ENCODE measurements at regions not wholly inside any gene's neighbourhood (a gene's known extent, or its start where the extent isn't known, plus 50 kb on each side); places are given as distances from the start of the nearest gene placed in this dataset.

- no peaks in the 10 kb centered on the region for H3K27me3 ChIP-seq (ENCODE audit: control insufficient read depth, insufficient read depth, low read length)
- peaks cover 3% of the 10 kb centered on the region for H3K4me1 ChIP-seq (ENCODE audit: control insufficient read depth, extremely low read depth, insufficient read depth, low read length)
- H3K4me2 ChIP-seq (ENCODE audit: extremely low read depth, insufficient read depth, low read length), result no peak overlapping the region
- no peak overlapping the region for H2AFZ ChIP-seq (ENCODE audit: low read length)
- DNase-seq (ENCODE audit: low read depth in 2 of 2), result no peak
- no peaks in the 10 kb centered on the region for H4K20me1 ChIP-seq (ENCODE audit: control insufficient read depth, extremely low read depth, insufficient read depth, low read length)
- no peak overlapping the region for H3K27ac ChIP-seq (ENCODE audit: insufficient read depth, low read length)
- H3K79me2 ChIP-seq (ENCODE audit: control insufficient read depth, insufficient read depth, low read length), result no peaks in the 10 kb centered on the region
- H3K36me3 ChIP-seq (ENCODE audit: control insufficient read depth, insufficient read depth, low read length), result no peaks in the 10 kb centered on the region
- no peak overlapping the region for H3K4me3 ChIP-seq (replicated peaks in 1 of 4; ENCODE audit: control extremely low read depth in 1 of 4, insufficient read depth in 1 of 4, low read depth in 3 of 4, low read length in 4 of 4)
- H3K9me3 ChIP-seq (ENCODE audit: control insufficient read depth, insufficient read depth, low read depth, low read length), result no peaks in the 10 kb centered on the region
- TF ChIP-seq CTCF (conservative IDR thresholded peaks at IDR 0.05 in 1 of 2, IDR thresholded peaks at IDR 0.05 in 1 of 2; ENCODE audit: low read depth in 1 of 2, low read length in 2 of 2), result no peak
- no peak for TF ChIP-seq EZH2 (IDR thresholded peaks at IDR 0.05; ENCODE audit: low read length, missing control alignments)
- no peak overlapping the region for H3K9ac ChIP-seq (ENCODE audit: insufficient read depth, low read length)
Observed at GRCh38 chr16:86755571-86756006, 177.2 kb downstream of the FOXL1 start.

- H3K27me3 ChIP-seq (ENCODE audit: control insufficient read depth, insufficient read depth, low read length), result no peaks in the 10 kb centered on the region
- no peaks in the 10 kb centered on the region for H3K36me3 ChIP-seq (ENCODE audit: control insufficient read depth, insufficient read depth, low read length)
- H3K4me3 ChIP-seq (replicated peaks in 1 of 4; ENCODE audit: control extremely low read depth in 1 of 4, insufficient read depth in 1 of 4, low read depth in 3 of 4, low read length in 4 of 4), result no peak overlapping the region
- no peak overlapping the region for H3K4me2 ChIP-seq (ENCODE audit: extremely low read depth, insufficient read depth, low read length)
- no peaks in the 10 kb centered on the region for H3K79me2 ChIP-seq (ENCODE audit: control insufficient read depth, insufficient read depth, low read length)
- H3K4me1 ChIP-seq (ENCODE audit: control insufficient read depth, extremely low read depth, insufficient read depth, low read length), result peaks cover 8% of the 10 kb centered on the region
- no peaks in the 10 kb centered on the region for H3K9me3 ChIP-seq (ENCODE audit: control insufficient read depth, insufficient read depth, low read depth, low read length)
- peak in 1 of 2 donors; percentile 64 for DNase-seq (ENCODE audit: low read depth in 2 of 2)
- H4K20me1 ChIP-seq (ENCODE audit: control insufficient read depth, extremely low read depth, insufficient read depth, low read length), result no peaks in the 10 kb centered on the region
- H2AFZ ChIP-seq (ENCODE audit: low read length), result no peak overlapping the region
- no peak for TF ChIP-seq EZH2 (IDR thresholded peaks at IDR 0.05; ENCODE audit: low read length, missing control alignments)
- no peak for TF ChIP-seq CTCF (conservative IDR thresholded peaks at IDR 0.05 in 1 of 2, IDR thresholded peaks at IDR 0.05 in 1 of 2; ENCODE audit: low read depth in 1 of 2, low read length in 2 of 2)
- no peak overlapping the region for H3K9ac ChIP-seq (ENCODE audit: insufficient read depth, low read length)
- H3K27ac ChIP-seq (ENCODE audit: insufficient read depth, low read length), result no peak overlapping the region
Observed at GRCh38 chr16:86756882-86757703, 178.7 kb downstream of the FOXL1 start.

- DNase-seq (ENCODE audit: low read depth in 2 of 2), result no peak
- peaks cover 8% of the 10 kb centered on the region for H3K4me1 ChIP-seq (ENCODE audit: control insufficient read depth, extremely low read depth, insufficient read depth, low read length)
- H3K79me2 ChIP-seq (ENCODE audit: control insufficient read depth, insufficient read depth, low read length), result no peaks in the 10 kb centered on the region
- no peaks in the 10 kb centered on the region for H3K27me3 ChIP-seq (ENCODE audit: control insufficient read depth, insufficient read depth, low read length)
- no peak overlapping the region for H3K27ac ChIP-seq (ENCODE audit: insufficient read depth, low read length)
- TF ChIP-seq EZH2 (IDR thresholded peaks at IDR 0.05; ENCODE audit: low read length, missing control alignments) (no peak), CTCF (conservative IDR thresholded peaks at IDR 0.05 in 1 of 2, IDR thresholded peaks at IDR 0.05 in 1 of 2; ENCODE audit: low read depth in 1 of 2, low read length in 2 of 2) (no peak)
- H3K4me2 ChIP-seq (ENCODE audit: extremely low read depth, insufficient read depth, low read length), result no peak overlapping the region
- H3K4me3 ChIP-seq (replicated peaks in 1 of 4; ENCODE audit: control extremely low read depth in 1 of 4, insufficient read depth in 1 of 4, low read depth in 3 of 4, low read length in 4 of 4), result no peak overlapping the region
- no peaks in the 10 kb centered on the region for H3K9me3 ChIP-seq (ENCODE audit: control insufficient read depth, insufficient read depth, low read depth, low read length)
- no peaks in the 10 kb centered on the region for H4K20me1 ChIP-seq (ENCODE audit: control insufficient read depth, extremely low read depth, insufficient read depth, low read length)
- no peak overlapping the region for H2AFZ ChIP-seq (ENCODE audit: low read length)
- H3K36me3 ChIP-seq (ENCODE audit: control insufficient read depth, insufficient read depth, low read length), result no peaks in the 10 kb centered on the region
- H3K9ac ChIP-seq (ENCODE audit: insufficient read depth, low read length), result no peak overlapping the region
Observed at GRCh38 chr16:86757704-86758040, 179.3 kb downstream of the FOXL1 start.
